ENCODE measurements at regions not wholly inside any gene's neighbourhood (a gene's known extent, or its start where the extent isn't known, plus 50 kb on each side); places are given as distances from the start of the nearest gene placed in this dataset.

DNA sequence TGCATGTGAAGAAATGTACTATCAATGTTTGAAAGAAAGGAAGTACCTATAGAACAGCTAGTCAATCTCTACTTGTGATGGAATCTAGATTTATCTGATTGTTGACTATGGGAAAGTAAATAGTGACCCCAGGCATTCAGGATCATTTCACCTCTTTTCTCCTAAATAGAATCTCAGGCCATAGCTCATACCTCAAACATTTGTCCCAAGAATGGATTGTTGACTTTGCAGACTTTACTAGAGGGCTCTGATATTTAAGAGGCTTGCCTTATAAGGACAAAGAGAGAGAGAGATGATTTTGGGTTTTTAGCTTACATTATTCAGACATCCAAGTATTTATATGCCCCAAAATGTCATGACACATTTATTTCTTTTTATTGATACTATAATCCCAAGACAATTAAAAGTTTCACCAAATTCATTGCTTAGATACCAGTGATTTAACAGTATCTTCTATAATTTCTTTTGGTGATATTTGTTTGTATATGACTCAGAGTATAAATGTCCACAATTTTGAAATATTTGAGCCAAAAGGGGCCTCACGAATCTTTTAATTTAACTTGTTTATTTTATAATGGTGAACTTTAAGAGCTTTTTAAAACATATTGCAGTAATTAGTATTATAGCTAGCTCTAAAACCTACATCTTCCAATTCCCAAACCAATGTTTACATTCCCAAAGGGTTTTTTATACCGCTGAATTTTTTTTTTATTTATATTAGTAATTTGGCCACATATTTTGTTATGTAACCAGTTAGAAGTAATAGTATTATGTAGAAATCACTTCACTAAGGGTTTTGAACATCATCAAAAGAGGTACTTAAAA, 614.1 kb downstream of the PCDH7 start:
- Histone ChIP-seq H3K4me3 (ENCODE audit: low read length, poor library complexity, severe bottlenecking) (no peak overlapping the region), H4K20me1 (ENCODE audit: insufficient read depth, low read length, poor library complexity, severe bottlenecking) (no peaks in the 10 kb centered on the region), H3K36me3 (ENCODE audit: insufficient read depth, low read length) (no peaks in the 10 kb centered on the region), H2AFZ (ENCODE audit: low read length) (no peak overlapping the region), H3K79me2 (ENCODE audit: insufficient read depth, low read length) (no peaks in the 10 kb centered on the region), H3K9me3 (ENCODE audit: insufficient read depth, low read depth, low read length) (no peaks in the 10 kb centered on the region), H3K4me2 (ENCODE audit: low read depth, low read length, poor library complexity, severe bottlenecking) (no peak overlapping the region), H3K9ac (ENCODE audit: low read depth, low read length, poor library complexity, severe bottlenecking) (no peak overlapping the region), H3K9me2 (replicated peaks; ENCODE audit: low read depth, low read length) (no peaks in the 10 kb centered on the region), H3F3A (ENCODE audit: low read depth) (no peaks in the 10 kb centered on the region), H3K4me1 (ENCODE audit: insufficient read depth, low read length, poor library complexity, severe bottlenecking) (no peaks in the 10 kb centered on the region), H3K27me3 (ENCODE audit: insufficient read depth, low read length, poor library complexity, severe bottlenecking) (no peaks in the 10 kb centered on the region)
- TF ChIP-seq EZH2phosphoT487 (IDR thresholded peaks at IDR 0.05; ENCODE audit: borderline replicate concordance), result no peak
- TF ChIP-seq, protein P1, sequence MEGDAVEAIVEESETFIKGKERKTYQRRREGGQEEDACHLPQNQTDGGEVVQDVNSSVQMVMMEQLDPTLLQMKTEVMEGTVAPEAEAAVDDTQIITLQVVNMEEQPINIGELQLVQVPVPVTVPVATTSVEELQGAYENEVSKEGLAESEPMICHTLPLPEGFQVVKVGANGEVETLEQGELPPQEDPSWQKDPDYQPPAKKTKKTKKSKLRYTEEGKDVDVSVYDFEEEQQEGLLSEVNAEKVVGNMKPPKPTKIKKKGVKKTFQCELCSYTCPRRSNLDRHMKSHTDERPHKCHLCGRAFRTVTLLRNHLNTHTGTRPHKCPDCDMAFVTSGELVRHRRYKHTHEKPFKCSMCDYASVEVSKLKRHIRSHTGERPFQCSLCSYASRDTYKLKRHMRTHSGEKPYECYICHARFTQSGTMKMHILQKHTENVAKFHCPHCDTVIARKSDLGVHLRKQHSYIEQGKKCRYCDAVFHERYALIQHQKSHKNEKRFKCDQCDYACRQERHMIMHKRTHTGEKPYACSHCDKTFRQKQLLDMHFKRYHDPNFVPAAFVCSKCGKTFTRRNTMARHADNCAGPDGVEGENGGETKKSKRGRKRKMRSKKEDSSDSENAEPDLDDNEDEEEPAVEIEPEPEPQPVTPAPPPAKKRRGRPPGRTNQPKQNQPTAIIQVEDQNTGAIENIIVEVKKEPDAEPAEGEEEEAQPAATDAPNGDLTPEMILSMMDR (conservative IDR thresholded peaks at IDR 0.05; ENCODE audit: low read length), result no peak

DNA sequence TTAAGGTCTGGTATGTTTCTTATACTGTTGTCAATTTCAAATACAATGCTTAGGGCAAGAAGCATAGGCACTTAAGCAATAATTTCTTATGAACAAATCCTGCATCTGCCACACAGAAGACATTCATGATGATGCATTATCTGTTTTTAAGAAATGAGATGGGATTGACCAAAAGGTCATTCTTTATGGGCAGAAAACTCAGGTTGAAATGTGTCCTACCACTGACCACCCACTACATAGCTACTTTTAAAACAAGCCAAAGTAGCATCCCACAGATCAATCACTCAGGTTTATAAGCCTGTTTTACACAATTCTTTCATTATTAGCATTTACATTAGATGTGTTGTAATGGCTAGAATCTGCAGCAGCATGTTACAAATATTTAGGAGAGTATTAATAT, 617.8 kb downstream of the PCDH7 start:
- Histone ChIP-seq H3K9ac (ENCODE audit: low read depth, low read length, poor library complexity, severe bottlenecking) (no peak overlapping the region), H3F3A (ENCODE audit: low read depth) (no peaks in the 10 kb centered on the region), H3K36me3 (ENCODE audit: insufficient read depth, low read length) (no peaks in the 10 kb centered on the region), H3K79me2 (ENCODE audit: insufficient read depth, low read length) (no peaks in the 10 kb centered on the region), H3K4me2 (ENCODE audit: low read depth, low read length, poor library complexity, severe bottlenecking) (no peak overlapping the region), H3K27me3 (ENCODE audit: insufficient read depth, low read length, poor library complexity, severe bottlenecking) (no peaks in the 10 kb centered on the region), H2AFZ (ENCODE audit: low read length) (no peak overlapping the region), H3K9me3 (ENCODE audit: insufficient read depth, low read depth, low read length) (no peaks in the 10 kb centered on the region), H4K20me1 (ENCODE audit: insufficient read depth, low read length, poor library complexity, severe bottlenecking) (no peaks in the 10 kb centered on the region), H3K9me2 (replicated peaks; ENCODE audit: low read depth, low read length) (no peaks in the 10 kb centered on the region), H3K4me1 (ENCODE audit: insufficient read depth, low read length, poor library complexity, severe bottlenecking) (no peaks in the 10 kb centered on the region), H3K4me3 (ENCODE audit: low read length, poor library complexity, severe bottlenecking) (no peak overlapping the region)
- TF ChIP-seq, protein P1 (conservative IDR thresholded peaks at IDR 0.05; ENCODE audit: low read length), result no peak
- no peak for TF ChIP-seq EZH2phosphoT487 (IDR thresholded peaks at IDR 0.05; ENCODE audit: borderline replicate concordance)

DNA sequence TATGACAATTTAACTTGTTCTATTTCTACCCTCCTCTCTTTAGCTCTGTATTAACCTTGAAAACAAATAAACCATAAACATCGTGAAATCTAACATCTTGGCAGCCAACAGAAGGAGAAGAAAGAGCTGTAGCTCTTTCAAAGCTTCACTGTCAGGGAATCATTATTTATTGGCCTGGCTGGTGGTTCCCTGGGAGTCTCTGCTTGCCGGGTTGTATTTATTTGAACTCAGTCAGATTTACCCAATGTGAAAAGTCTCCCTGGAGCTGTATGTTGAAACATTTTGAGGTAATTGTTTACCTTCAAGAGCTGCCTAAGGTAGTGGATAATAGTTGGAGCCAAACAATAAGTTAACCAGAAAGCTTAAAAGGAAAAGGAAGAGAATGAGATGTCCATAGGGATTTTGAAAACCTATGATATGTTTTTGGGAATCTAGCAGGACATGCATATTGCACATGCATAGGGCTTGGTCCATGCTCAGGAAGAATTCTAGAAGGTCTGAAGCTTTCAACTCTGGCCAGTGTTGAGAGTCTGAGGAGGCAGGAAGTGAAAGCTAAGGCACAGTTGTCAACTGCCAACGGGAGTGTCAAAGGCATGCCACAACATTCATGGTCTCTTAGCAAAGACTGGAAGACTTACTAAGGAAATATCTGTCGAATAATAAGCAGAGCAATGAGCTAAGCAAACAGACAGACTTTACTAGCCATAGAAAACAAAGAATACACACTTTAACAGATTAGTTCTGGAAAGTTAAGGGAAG, 621.6 kb downstream of the PCDH7 start:
- Histone ChIP-seq H2AFZ (ENCODE audit: low read length) (no peak overlapping the region), H4K20me1 (ENCODE audit: insufficient read depth, low read length, poor library complexity, severe bottlenecking) (no peaks in the 10 kb centered on the region), H3K9ac (ENCODE audit: low read depth, low read length, poor library complexity, severe bottlenecking) (no peak overlapping the region), H3K9me2 (replicated peaks; ENCODE audit: low read depth, low read length) (no peaks in the 10 kb centered on the region), H3K9me3 (ENCODE audit: insufficient read depth, low read depth, low read length) (no peaks in the 10 kb centered on the region), H3K4me2 (ENCODE audit: low read depth, low read length, poor library complexity, severe bottlenecking) (no peak overlapping the region), H3F3A (ENCODE audit: low read depth) (no peaks in the 10 kb centered on the region), H3K36me3 (ENCODE audit: insufficient read depth, low read length) (no peaks in the 10 kb centered on the region), H3K4me1 (ENCODE audit: insufficient read depth, low read length, poor library complexity, severe bottlenecking) (no peaks in the 10 kb centered on the region), H3K27me3 (ENCODE audit: insufficient read depth, low read length, poor library complexity, severe bottlenecking) (no peaks in the 10 kb centered on the region), H3K4me3 (ENCODE audit: low read length, poor library complexity, severe bottlenecking) (no peak overlapping the region), H3K79me2 (ENCODE audit: insufficient read depth, low read length) (no peaks in the 10 kb centered on the region)
- no peak for TF ChIP-seq EZH2phosphoT487 (IDR thresholded peaks at IDR 0.05; ENCODE audit: borderline replicate concordance)
- TF ChIP-seq, protein P1 (conservative IDR thresholded peaks at IDR 0.05; ENCODE audit: low read length), result no peak

All from Loucy (cell line).